ENCODE measurements at regions not wholly inside any gene's neighbourhood (a gene's known extent, or its start where the extent isn't known, plus 50 kb on each side); places are given as distances from the start of the nearest gene placed in this dataset.

- TF ChIP-seq USF2 (IDR thresholded peaks at IDR 0.05; ENCODE audit: low read depth, low read length) (peak; percentile 46; the same call in 1 of the 2 replicates), CTCF (conservative IDR thresholded peaks at IDR 0.05; ENCODE audit: low read depth, low read length) (no peak), SMC3 (IDR thresholded peaks at IDR 0.05; ENCODE audit: low read depth, low read length) (no peak), RFX5 (IDR thresholded peaks at IDR 0.05; ENCODE audit: low read depth, low read length) (no peak), FOS (IDR thresholded peaks at IDR 0.05; ENCODE audit: low read depth, low read length) (no peak), POLR2A (IDR thresholded peaks at IDR 0.05; ENCODE audit: low read depth, low read length) (no peak), BHLHE40 (IDR thresholded peaks at IDR 0.05; ENCODE audit: low read depth, low read length) (no peak), NFE2L2 (IDR thresholded peaks at IDR 0.05; ENCODE audit: low read depth, low read length) (no peak)
Observed at GRCh38 chrX:17923546-17923945, 62.4 kb upstream of the RAI2 start.

Data from IMR-90 (cell line).